ENCODE measurements at regions not wholly inside any gene's neighbourhood (a gene's known extent, or its start where the extent isn't known, plus 50 kb on each side); places are given as distances from the start of the nearest gene placed in this dataset.

DNA sequence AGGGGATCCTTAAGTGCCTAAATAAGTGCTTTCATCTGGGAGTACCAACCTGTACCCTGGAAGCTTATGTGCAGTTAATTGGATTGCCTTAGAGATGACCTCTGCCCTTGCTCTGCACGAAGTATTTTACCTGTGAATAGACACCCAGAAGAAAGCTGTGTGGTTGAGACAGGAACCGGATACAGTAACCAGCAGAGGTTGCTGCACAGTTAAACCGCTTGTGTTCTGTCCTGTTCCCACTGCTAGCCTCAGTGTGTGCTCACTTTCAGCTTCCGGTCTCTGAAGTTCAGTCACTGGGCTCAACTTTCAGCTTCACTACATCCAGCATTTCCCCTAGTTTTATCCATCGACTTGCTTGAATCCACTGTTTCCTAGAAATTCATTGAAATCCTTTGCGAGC is 185.3 kb downstream of the FAM170A start:
- TF ChIP-seq, protein P1, sequence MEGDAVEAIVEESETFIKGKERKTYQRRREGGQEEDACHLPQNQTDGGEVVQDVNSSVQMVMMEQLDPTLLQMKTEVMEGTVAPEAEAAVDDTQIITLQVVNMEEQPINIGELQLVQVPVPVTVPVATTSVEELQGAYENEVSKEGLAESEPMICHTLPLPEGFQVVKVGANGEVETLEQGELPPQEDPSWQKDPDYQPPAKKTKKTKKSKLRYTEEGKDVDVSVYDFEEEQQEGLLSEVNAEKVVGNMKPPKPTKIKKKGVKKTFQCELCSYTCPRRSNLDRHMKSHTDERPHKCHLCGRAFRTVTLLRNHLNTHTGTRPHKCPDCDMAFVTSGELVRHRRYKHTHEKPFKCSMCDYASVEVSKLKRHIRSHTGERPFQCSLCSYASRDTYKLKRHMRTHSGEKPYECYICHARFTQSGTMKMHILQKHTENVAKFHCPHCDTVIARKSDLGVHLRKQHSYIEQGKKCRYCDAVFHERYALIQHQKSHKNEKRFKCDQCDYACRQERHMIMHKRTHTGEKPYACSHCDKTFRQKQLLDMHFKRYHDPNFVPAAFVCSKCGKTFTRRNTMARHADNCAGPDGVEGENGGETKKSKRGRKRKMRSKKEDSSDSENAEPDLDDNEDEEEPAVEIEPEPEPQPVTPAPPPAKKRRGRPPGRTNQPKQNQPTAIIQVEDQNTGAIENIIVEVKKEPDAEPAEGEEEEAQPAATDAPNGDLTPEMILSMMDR (conservative IDR thresholded peaks at IDR 0.05): no peak
- no peak for TF ChIP-seq ZFX (IDR thresholded peaks at IDR 0.05)

All from C4-2B (cell line).